Parathyroid adenoma (tissue), 2 donors: ENCODE measurements at regions not wholly inside any gene's neighbourhood (a gene's known extent, or its start where the extent isn't known, plus 50 kb on each side); places are given as distances from the start of the nearest gene placed in this dataset.

Experiments
- H2AFZ ChIP-seq: fragments of 300-600 bp; sonication (generic); one replicate; pipeline ENCODE4 v1.7.0; 2017; ENCODE audit warnings: antibody characterized with exemption, mild to moderate bottlenecking
- H3K27ac ChIP-seq: fragments of 300-600 bp; sonication (generic); one replicate; pipeline ENCODE4 v1.7.0; 2017
- H3K27me3 ChIP-seq: fragments of 300-600 bp; sonication (generic); one replicate; pipeline ENCODE4 v1.7.0; 2017; ENCODE audit warnings: low read length; ENCODE audit not compliant: control insufficient read depth, insufficient read depth
- H3K36me3 ChIP-seq: fragments of 300-600 bp; sonication (generic); one replicate; pipeline ENCODE4 v1.7.0; 2017; ENCODE audit warnings: low read length; ENCODE audit not compliant: control insufficient read depth, insufficient read depth
- H3K4me1 ChIP-seq: fragments of 300-600 bp; sonication (generic); one replicate; pipeline ENCODE4 v1.7.0; 2017; ENCODE audit warnings: control low read depth
- H3K4me2 ChIP-seq: fragments of 300-600 bp; sonication (generic); one replicate; pipeline ENCODE4 v1.7.0; 2017; ENCODE audit warnings: low read length
- H3K4me3 ChIP-seq: fragments of 300-600 bp; sonication (generic); one replicate; pipeline ENCODE4 v1.7.0; 2017; ENCODE audit warnings: low read depth, low read length
- H3K79me2 ChIP-seq: fragments of 300-600 bp; sonication (generic); one replicate; pipeline ENCODE4 v1.7.0; 2017; ENCODE audit warnings: control low read depth
- H3K9ac ChIP-seq: fragments of 300-600 bp; sonication (generic); one replicate; pipeline ENCODE4 v1.7.0; 2017; ENCODE audit warnings: mild to moderate bottlenecking
- H3K9me3 ChIP-seq: fragments of 300-600 bp; sonication (generic); one replicate; pipeline ENCODE4 v1.7.0; 2017; ENCODE audit warnings: low read length; ENCODE audit not compliant: control insufficient read depth
- CTCF ChIP-seq: fragments of 300-600 bp; sonication (generic); IDR thresholded peaks from one replicate; pipeline ENCODE4 v1.7.0; 2017; ENCODE audit warnings: antibody characterized with exemption, mild to moderate bottlenecking
- donor health status: primary hyperparathyroidism.

GRCh38 chrX:43469391-43470054 lies 186.6 kb upstream of the MAOA start:
- no peak overlapping the region for H2AFZ ChIP-seq
- H3K4me3 ChIP-seq: no peak overlapping the region
- no peaks in the 10 kb centered on the region for H3K9me3 ChIP-seq
- no peak overlapping the region for H3K4me2 ChIP-seq
- no peaks in the 10 kb centered on the region for H3K27me3 ChIP-seq
- H3K4me1 ChIP-seq: no peaks in the 10 kb centered on the region
- no peaks in the 10 kb centered on the region for H3K79me2 ChIP-seq
- TF ChIP-seq CTCF: no peak
- no peak overlapping the region for H3K27ac ChIP-seq
- no peaks in the 10 kb centered on the region for H3K36me3 ChIP-seq
- no peak overlapping the region for H3K9ac ChIP-seq

GRCh38 chrX:43474321-43474720 lies 181.8 kb upstream of the MAOA start:
- H3K27me3 ChIP-seq: no peaks in the 10 kb centered on the region
- no peak overlapping the region for H3K9ac ChIP-seq
- no peak overlapping the region for H3K4me2 ChIP-seq
- no peak overlapping the region for H2AFZ ChIP-seq
- H3K4me3 ChIP-seq: no peak overlapping the region
- H3K27ac ChIP-seq: no peak overlapping the region
- H3K9me3 ChIP-seq: no peaks in the 10 kb centered on the region
- TF ChIP-seq CTCF: no peak
- H3K4me1 ChIP-seq: no peaks in the 10 kb centered on the region
- H3K79me2 ChIP-seq: no peaks in the 10 kb centered on the region
- no peaks in the 10 kb centered on the region for H3K36me3 ChIP-seq

GRCh38 chrX:43479070-43479469 lies 177.0 kb upstream of the MAOA start:
- no peaks in the 10 kb centered on the region for H3K79me2 ChIP-seq
- H3K36me3 ChIP-seq: no peaks in the 10 kb centered on the region
- H3K4me2 ChIP-seq: no peak overlapping the region
- no peak overlapping the region for H3K4me3 ChIP-seq
- H3K27ac ChIP-seq: no peak overlapping the region
- no peak overlapping the region for H2AFZ ChIP-seq
- no peaks in the 10 kb centered on the region for H3K27me3 ChIP-seq
- H3K9me3 ChIP-seq: no peaks in the 10 kb centered on the region
- no peaks in the 10 kb centered on the region for H3K4me1 ChIP-seq
- TF ChIP-seq CTCF: no peak
- H3K9ac ChIP-seq: no peak overlapping the region

- H3K9ac ChIP-seq: no peak overlapping the region
- TF ChIP-seq CTCF: no peak
- no peaks in the 10 kb centered on the region for H3K79me2 ChIP-seq
- H3K4me2 ChIP-seq: no peak overlapping the region
- no peaks in the 10 kb centered on the region for H3K4me1 ChIP-seq
- H3K36me3 ChIP-seq: no peaks in the 10 kb centered on the region
- no peaks in the 10 kb centered on the region for H3K9me3 ChIP-seq
- no peaks in the 10 kb centered on the region for H3K27me3 ChIP-seq
- no peak overlapping the region for H2AFZ ChIP-seq
- no peak overlapping the region for H3K27ac ChIP-seq
- no peak overlapping the region for H3K4me3 ChIP-seq
Observed at GRCh38 chrX:43479850-43480249, 176.2 kb upstream of the MAOA start.

GRCh38 chrX:43481576-43481975 lies 174.5 kb upstream of the MAOA start:
- Histone ChIP-seq H3K36me3 (no peaks in the 10 kb centered on the region), H3K9ac (no peak overlapping the region), H3K4me1 (no peaks in the 10 kb centered on the region), H3K4me2 (no peak overlapping the region), H3K27ac (no peak overlapping the region), H2AFZ (no peak overlapping the region), H3K9me3 (no peaks in the 10 kb centered on the region), H3K27me3 (no peaks in the 10 kb centered on the region), H3K79me2 (no peaks in the 10 kb centered on the region), H3K4me3 (no peak overlapping the region)
- no peak for TF ChIP-seq CTCF
